ENCODE measurements at regions not wholly inside any gene's neighbourhood (a gene's known extent, or its start where the extent isn't known, plus 50 kb on each side); places are given as distances from the start of the nearest gene placed in this dataset.

DNA sequence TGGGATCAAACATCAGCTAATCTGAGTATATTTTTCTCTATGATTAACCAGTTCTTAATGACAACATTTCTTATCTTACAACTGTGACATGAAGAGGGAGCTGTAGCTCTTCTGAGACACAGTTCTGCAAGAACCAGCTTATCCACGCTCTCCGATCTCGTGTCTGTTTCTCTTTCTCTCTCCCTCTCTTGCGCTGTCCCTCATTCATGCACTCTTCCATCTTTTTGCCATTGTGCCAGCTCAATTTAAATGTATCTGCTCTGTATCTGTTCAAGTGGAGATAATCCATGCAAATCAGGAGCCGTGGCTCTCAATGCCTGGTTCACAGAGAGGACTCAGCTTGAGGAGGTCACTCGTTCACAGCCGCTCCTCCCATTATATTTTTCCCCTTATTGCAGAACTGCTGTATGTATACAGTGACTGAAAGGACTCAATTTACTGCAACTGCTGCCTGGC, 494.7 kb upstream of the ADGRL2 start:
- ATAC-seq, result no peak
- no peaks in the 10 kb centered on the region for H3K4me1 Mint-ChIP-seq
- no peaks in the 10 kb centered on the region for H3K36me3 Mint-ChIP-seq (ENCODE audit: low read depth)
- no peak for DNase-seq
- H3K27ac Mint-ChIP-seq, result no peak overlapping the region
- H3K4me3 Mint-ChIP-seq, result no peak overlapping the region
- H3K27me3 Mint-ChIP-seq, result no peaks in the 10 kb centered on the region
- H3K9me3 ChIP-seq (ENCODE audit: control insufficient read depth, low read length, poor library complexity, severe bottlenecking), result no peaks in the 10 kb centered on the region

DNA sequence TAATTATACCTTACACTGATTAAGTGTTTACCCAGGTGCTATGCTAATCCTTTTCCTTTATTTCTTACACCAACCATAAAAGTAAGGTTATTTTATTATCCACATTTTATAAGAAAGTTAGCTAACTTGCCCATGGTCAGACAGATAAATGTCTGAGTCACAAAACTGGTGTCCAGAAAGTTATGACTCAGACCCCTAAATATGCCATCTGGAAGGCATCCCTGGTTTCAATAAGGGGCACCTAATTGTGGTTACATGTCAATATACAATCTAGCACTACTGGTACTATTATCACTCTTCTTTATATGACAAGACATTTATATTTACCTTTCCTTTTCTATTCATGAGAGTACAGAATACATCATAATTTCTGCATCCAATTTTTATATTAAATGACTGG, 496.5 kb upstream of the ADGRL2 start:
- Mint-ChIP-seq H3K27me3 (no peaks in the 10 kb centered on the region), H3K4me1 (no peaks in the 10 kb centered on the region), H3K36me3 (ENCODE audit: low read depth) (no peaks in the 10 kb centered on the region), H3K27ac (no peak overlapping the region), H3K4me3 (no peak overlapping the region)
- ATAC-seq (no peak), DNase-seq (no peak)
- no peaks in the 10 kb centered on the region for H3K9me3 ChIP-seq (ENCODE audit: control insufficient read depth, low read length, poor library complexity, severe bottlenecking)

GRCh38 chr1:81299892-81300291, 500.8 kb upstream of the ADGRL2 start:
- Mint-ChIP-seq H3K4me3 (no peak overlapping the region), H3K27ac (no peak overlapping the region), H3K27me3 (no peaks in the 10 kb centered on the region), H3K4me1 (no peaks in the 10 kb centered on the region), H3K36me3 (ENCODE audit: low read depth) (no peaks in the 10 kb centered on the region)
- ATAC-seq (no peak), DNase-seq (no peak)
- no peaks in the 10 kb centered on the region for H3K9me3 ChIP-seq (ENCODE audit: control insufficient read depth, low read length, poor library complexity, severe bottlenecking)

- no peak for ATAC-seq
- H3K4me3 Mint-ChIP-seq, result no peak overlapping the region
- no peaks in the 10 kb centered on the region for H3K4me1 Mint-ChIP-seq
- no peak overlapping the region for H3K27ac Mint-ChIP-seq
- DNase-seq, result no peak
- H3K27me3 Mint-ChIP-seq, result no peaks in the 10 kb centered on the region
- H3K9me3 ChIP-seq (ENCODE audit: control insufficient read depth, low read length, poor library complexity, severe bottlenecking), result no peaks in the 10 kb centered on the region
- no peaks in the 10 kb centered on the region for H3K36me3 Mint-ChIP-seq (ENCODE audit: low read depth)
Observed at GRCh38 chr1:81298266-81298665, 502.5 kb upstream of the ADGRL2 start.

GRCh38 chr1:81296601-81297000, 504.1 kb upstream of the ADGRL2 start:
- Mint-ChIP-seq H3K36me3 (ENCODE audit: low read depth) (no peaks in the 10 kb centered on the region), H3K27ac (no peak overlapping the region), H3K4me1 (no peaks in the 10 kb centered on the region), H3K27me3 (no peaks in the 10 kb centered on the region), H3K4me3 (no peak overlapping the region)
- ATAC-seq (no peak), DNase-seq (no peak)
- H3K9me3 ChIP-seq (ENCODE audit: control insufficient read depth, low read length, poor library complexity, severe bottlenecking), result no peaks in the 10 kb centered on the region

GRCh38 chr1:81290326-81290725, 510.4 kb upstream of the ADGRL2 start:
- Mint-ChIP-seq H3K27ac (no peak overlapping the region), H3K4me1 (no peaks in the 10 kb centered on the region), H3K36me3 (ENCODE audit: low read depth) (no peaks in the 10 kb centered on the region), H3K27me3 (no peaks in the 10 kb centered on the region), H3K4me3 (no peak overlapping the region)
- DNase-seq (no peak), ATAC-seq (no peak)
- no peaks in the 10 kb centered on the region for H3K9me3 ChIP-seq (ENCODE audit: control insufficient read depth, low read length, poor library complexity, severe bottlenecking)

- H3K9me3 ChIP-seq (ENCODE audit: control insufficient read depth, low read length, poor library complexity, severe bottlenecking), result no peaks in the 10 kb centered on the region
- H3K4me1 Mint-ChIP-seq, result no peaks in the 10 kb centered on the region
- H3K27ac Mint-ChIP-seq, result no peak overlapping the region
- H3K27me3 Mint-ChIP-seq, result no peaks in the 10 kb centered on the region
- no peak for ATAC-seq
- DNase-seq, result no peak
- no peaks in the 10 kb centered on the region for H3K36me3 Mint-ChIP-seq (ENCODE audit: low read depth)
- no peak overlapping the region for H3K4me3 Mint-ChIP-seq
Observed at GRCh38 chr1:81288689-81289088, 512.0 kb upstream of the ADGRL2 start.

- H3K9me3 ChIP-seq (ENCODE audit: control insufficient read depth, low read length, poor library complexity, severe bottlenecking), result no peaks in the 10 kb centered on the region
- Mint-ChIP-seq H3K36me3 (ENCODE audit: low read depth) (no peaks in the 10 kb centered on the region), H3K27ac (no peak overlapping the region), H3K27me3 (no peaks in the 10 kb centered on the region), H3K4me1 (no peaks in the 10 kb centered on the region), H3K4me3 (no peak overlapping the region)
- DNase-seq, result no peak
- ATAC-seq, result no peak
Observed at GRCh38 chr1:81287411-81288080, 513.2 kb upstream of the ADGRL2 start.

GRCh38 chr1:81270051-81270450, 530.7 kb upstream of the ADGRL2 start:
- H3K9me3 ChIP-seq (ENCODE audit: control insufficient read depth, low read length, poor library complexity, severe bottlenecking), result no peaks in the 10 kb centered on the region
- ATAC-seq, result no peak
- H3K36me3 Mint-ChIP-seq (ENCODE audit: low read depth), result no peaks in the 10 kb centered on the region
- no peaks in the 10 kb centered on the region for H3K27me3 Mint-ChIP-seq
- no peak overlapping the region for H3K27ac Mint-ChIP-seq
- no peak overlapping the region for H3K4me3 Mint-ChIP-seq
- DNase-seq, result no peak
- H3K4me1 Mint-ChIP-seq, result no peaks in the 10 kb centered on the region

GRCh38 chr1:81264976-81265375, 535.8 kb upstream of the ADGRL2 start:
- no peaks in the 10 kb centered on the region for H3K9me3 ChIP-seq (ENCODE audit: control insufficient read depth, low read length, poor library complexity, severe bottlenecking)
- no peak overlapping the region for H3K27ac Mint-ChIP-seq
- ATAC-seq, result no peak
- H3K4me3 Mint-ChIP-seq, result no peak overlapping the region
- no peak for DNase-seq
- H3K27me3 Mint-ChIP-seq, result no peaks in the 10 kb centered on the region
- no peaks in the 10 kb centered on the region for H3K4me1 Mint-ChIP-seq
- H3K36me3 Mint-ChIP-seq (ENCODE audit: low read depth), result no peaks in the 10 kb centered on the region

DNA sequence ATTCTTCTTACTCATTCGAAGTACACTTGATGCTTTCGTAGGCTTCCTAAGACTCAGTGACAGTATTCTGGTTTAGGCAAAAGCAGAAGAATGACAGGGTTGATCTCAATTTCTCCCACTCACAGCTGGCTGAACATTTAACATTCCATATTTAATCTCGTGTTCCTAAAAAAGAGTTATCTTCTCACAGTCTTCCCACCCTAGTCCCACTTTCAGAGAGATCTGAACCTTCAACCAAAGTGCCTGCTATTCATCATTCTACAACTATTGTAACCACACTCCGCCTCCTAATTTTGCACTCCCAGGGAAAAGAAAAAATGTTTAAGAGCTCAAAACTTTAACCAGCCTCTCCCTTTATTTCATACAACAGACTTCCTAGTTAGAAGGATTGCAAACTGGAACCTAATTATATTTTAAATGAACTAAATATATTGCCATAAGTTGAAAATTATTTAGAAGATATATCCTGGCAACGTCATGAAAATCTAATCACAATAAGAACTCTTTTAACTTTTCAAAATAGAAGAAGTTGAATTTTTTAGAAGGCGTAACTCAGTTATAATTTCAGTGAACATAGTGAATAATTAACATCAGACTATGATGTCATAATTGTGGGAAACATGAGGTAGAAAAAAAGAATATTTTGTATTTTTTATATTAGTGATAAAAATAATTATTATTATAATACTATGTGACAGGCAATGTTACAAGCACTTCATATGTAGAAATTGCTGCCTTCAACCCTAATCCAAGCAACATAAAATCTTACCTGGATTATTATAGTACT, 540.9 kb upstream of the ADGRL2 start:
- DNase-seq (no peak), ATAC-seq (no peak)
- Mint-ChIP-seq H3K27ac (no peak overlapping the region), H3K27me3 (no peaks in the 10 kb centered on the region), H3K4me1 (no peaks in the 10 kb centered on the region), H3K36me3 (ENCODE audit: low read depth) (no peaks in the 10 kb centered on the region), H3K4me3 (no peak overlapping the region)
- no peaks in the 10 kb centered on the region for H3K9me3 ChIP-seq (ENCODE audit: control insufficient read depth, low read length, poor library complexity, severe bottlenecking)

DNA sequence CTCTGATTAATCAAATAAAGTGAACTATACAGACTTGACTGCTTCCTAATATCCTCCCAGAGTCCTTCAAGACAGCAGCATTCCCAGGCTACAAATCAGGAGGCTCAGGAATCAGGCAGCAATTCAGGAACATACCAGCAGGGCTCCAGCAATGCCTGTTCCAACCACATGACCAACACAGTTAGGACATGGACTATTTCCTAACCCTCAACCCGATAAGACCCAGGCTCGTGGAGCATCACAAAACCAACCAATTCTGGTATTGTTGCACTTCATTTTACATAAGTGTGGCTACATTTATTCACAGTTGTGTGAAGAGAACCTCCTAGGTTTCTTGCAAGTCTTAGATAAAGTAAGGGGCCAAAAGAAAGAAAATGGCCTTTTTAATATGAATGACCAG, 546.2 kb upstream of the ADGRL2 start:
- H3K27ac Mint-ChIP-seq, result no peak overlapping the region
- H3K4me1 Mint-ChIP-seq, result no peaks in the 10 kb centered on the region
- no peaks in the 10 kb centered on the region for H3K27me3 Mint-ChIP-seq
- no peak overlapping the region for H3K4me3 Mint-ChIP-seq
- no peak for DNase-seq
- H3K36me3 Mint-ChIP-seq (ENCODE audit: low read depth), result no peaks in the 10 kb centered on the region
- H3K9me3 ChIP-seq (ENCODE audit: control insufficient read depth, low read length, poor library complexity, severe bottlenecking), result peaks cover 2% of the 10 kb centered on the region
- ATAC-seq, result no peak

- no peaks in the 10 kb centered on the region for H3K27me3 Mint-ChIP-seq
- no peak overlapping the region for H3K4me3 Mint-ChIP-seq
- peaks cover 2% of the 10 kb centered on the region for H3K9me3 ChIP-seq (ENCODE audit: control insufficient read depth, low read length, poor library complexity, severe bottlenecking)
- no peaks in the 10 kb centered on the region for H3K36me3 Mint-ChIP-seq (ENCODE audit: low read depth)
- DNase-seq, result no peak
- no peaks in the 10 kb centered on the region for H3K4me1 Mint-ChIP-seq
- ATAC-seq, result no peak
- no peak overlapping the region for H3K27ac Mint-ChIP-seq
Observed at GRCh38 chr1:81254068-81254467, 546.7 kb upstream of the ADGRL2 start.
